WI38 (cell line): ENCODE measurements at regions not wholly inside any gene's neighbourhood (a gene's known extent, or its start where the extent isn't known, plus 50 kb on each side); places are given as distances from the start of the nearest gene placed in this dataset.

Source experiments
- H3K4me3 ChIP-seq: 2 replicates; pipeline ENCODE4 v1.5.1; 2011; ENCODE audit warnings: low read depth, mild to moderate bottlenecking, control low read depth, low read length
- CTCF ChIP-seq: IDR thresholded peaks from 2 replicates; pipeline ENCODE4 v1.5.1; 2012; ENCODE audit warnings: low read depth, mild to moderate bottlenecking, control low read depth, low read length

GRCh38 chr10:114879541-114880158 lies 58.1 kb downstream of the FHIP2A start:
- no peak overlapping the region for H3K4me3 ChIP-seq
- peak; percentile 84 for TF ChIP-seq CTCF

- no peak overlapping the region for H3K4me3 ChIP-seq
- TF ChIP-seq CTCF, result no peak
Measured at GRCh38 chr10:114881417-114881816, 56.6 kb upstream of the TRUB1 start.

DNA sequence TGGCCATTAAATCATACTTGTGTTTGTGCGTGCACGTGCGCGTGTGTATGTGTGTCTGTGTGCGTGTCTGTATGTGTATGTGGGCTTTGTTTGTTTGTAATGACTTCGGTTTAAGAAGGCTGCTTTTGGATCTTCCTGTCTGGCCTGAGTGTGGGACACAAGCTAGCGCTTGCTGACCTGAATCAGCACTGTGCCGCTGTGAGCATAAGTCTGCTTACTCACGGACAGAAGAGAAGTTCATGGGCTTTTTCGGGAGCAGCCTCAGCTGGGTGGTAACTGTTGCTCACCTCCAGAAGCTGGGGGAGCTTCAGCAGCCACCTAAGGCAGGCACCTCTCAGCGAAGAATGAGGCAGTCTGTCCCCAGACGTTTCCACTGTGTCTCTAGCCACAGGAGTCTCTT lies 56.1 kb upstream of the TRUB1 start:
- H3K4me3 ChIP-seq, result no peak overlapping the region
- TF ChIP-seq CTCF, result no peak

DNA sequence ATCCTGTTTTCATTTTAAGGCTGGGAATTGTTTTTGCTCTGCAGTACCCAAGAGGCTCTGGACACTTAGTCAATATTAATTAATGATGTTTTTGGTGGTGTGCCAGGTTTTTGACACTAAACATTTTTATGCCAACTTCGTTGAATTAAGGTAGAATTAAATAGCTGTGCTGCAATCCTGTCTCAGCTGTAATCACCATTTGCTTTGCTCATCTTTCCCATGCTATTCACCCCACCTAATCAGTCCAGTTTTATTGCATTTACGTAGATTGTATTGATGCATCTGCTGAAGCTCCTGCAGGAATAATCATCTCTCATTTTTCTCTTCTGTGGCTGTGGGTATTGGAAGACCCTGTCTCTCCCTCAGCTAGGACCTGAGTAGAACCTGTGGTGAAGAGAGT lies 52.6 kb upstream of the TRUB1 start:
- TF ChIP-seq CTCF, result no peak
- H3K4me3 ChIP-seq, result no peak overlapping the region
